ENCODE measurements at regions not wholly inside any gene's neighbourhood (a gene's known extent, or its start where the extent isn't known, plus 50 kb on each side); places are given as distances from the start of the nearest gene placed in this dataset.

- TF ChIP-seq CTCF (IDR thresholded peaks at IDR 0.05) (no peak), EP300 (IDR thresholded peaks at IDR 0.05) (no peak)
Observed at GRCh38 chr1:83705091-83705490, 293.8 kb downstream of the TTLL7 start.
